ENCODE measurements at regions not wholly inside any gene's neighbourhood (a gene's known extent, or its start where the extent isn't known, plus 50 kb on each side); places are given as distances from the start of the nearest gene placed in this dataset.

- TF ChIP-seq, protein P1, sequence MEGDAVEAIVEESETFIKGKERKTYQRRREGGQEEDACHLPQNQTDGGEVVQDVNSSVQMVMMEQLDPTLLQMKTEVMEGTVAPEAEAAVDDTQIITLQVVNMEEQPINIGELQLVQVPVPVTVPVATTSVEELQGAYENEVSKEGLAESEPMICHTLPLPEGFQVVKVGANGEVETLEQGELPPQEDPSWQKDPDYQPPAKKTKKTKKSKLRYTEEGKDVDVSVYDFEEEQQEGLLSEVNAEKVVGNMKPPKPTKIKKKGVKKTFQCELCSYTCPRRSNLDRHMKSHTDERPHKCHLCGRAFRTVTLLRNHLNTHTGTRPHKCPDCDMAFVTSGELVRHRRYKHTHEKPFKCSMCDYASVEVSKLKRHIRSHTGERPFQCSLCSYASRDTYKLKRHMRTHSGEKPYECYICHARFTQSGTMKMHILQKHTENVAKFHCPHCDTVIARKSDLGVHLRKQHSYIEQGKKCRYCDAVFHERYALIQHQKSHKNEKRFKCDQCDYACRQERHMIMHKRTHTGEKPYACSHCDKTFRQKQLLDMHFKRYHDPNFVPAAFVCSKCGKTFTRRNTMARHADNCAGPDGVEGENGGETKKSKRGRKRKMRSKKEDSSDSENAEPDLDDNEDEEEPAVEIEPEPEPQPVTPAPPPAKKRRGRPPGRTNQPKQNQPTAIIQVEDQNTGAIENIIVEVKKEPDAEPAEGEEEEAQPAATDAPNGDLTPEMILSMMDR (IDR thresholded peaks at IDR 0.05 in 8 of 11, conservative IDR thresholded peaks at IDR 0.05 in 3 of 11), result no peak
- TF ChIP-seq POLR2A (IDR thresholded peaks at IDR 0.05) (no peak), POLR2AphosphoS5 (IDR thresholded peaks at IDR 0.05) (no peak)
Measured at GRCh38 chr6:159540152-159540551, 152.9 kb downstream of the SOD2 start.

All from spleen (tissue), 7 donors.